ENCODE measurements at regions not wholly inside any gene's neighbourhood (a gene's known extent, or its start where the extent isn't known, plus 50 kb on each side); places are given as distances from the start of the nearest gene placed in this dataset.

DNA sequence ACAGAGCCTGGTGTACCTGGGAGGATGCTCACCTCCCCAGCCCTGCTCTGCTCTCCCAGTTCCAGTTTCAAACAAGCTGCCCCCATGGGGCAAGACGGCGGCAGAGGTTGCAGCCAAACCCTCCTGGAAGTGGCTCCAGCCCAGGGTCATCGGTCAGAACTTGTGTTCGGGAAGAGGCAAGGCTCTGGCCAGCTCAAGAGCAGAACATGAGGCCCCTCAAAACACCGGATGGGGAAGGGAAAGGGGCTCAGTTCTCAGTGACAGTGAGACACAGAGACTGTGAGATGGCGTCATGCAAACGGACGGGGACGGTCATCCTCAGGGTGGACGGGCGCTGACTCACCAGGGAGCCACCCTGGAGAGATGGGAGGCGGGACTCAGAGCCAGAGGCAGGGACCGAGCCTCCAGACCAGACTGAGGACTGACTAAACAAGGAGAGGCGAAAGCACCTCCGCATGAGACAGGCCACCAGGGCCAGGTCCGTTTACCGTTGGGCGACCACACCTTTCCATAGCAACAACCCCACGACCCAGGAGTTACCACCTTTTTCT, 63.9 kb upstream of the GALNT9 start:
- no peak for DNase-seq

- no peak for DNase-seq
These were observed 63.2 kb upstream of the GALNT9 start for GRCh38 chr12:132392389-132393244.

DNA sequence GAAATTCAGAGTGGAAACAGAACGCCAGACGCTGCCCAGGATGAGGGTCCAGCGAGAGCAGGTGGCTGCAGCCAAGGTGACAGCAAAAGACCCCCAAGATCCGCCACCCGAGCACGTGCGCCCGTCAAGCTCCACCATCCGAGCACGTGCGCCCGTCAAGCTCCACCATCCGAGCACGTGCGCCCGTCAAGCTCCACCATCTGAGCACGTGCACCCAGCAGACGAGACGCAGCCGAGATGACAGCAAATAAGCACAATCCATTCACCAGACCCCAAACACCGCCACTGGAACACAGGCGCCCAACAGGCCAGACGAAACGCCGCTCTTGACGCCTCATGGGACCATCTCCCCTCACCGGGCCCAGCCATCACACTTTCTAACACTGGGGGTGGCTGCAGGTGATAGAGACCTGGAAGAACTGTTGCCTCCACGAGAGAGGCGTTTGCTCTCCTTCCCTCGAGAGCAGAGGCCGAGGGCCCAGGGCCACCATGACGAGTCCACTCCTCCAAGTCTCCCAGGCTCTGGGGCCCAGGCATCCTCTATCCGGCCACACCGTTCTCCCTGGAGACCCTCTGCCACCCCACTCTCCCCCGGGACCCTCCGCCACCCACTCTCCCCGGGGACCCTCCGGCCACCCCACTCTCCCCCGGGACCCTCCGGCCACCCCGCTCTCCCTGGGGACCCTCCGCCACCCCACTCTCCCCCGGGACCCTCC, 62.1 kb upstream of the GALNT9 start:
- DNase-seq = no peak

DNA sequence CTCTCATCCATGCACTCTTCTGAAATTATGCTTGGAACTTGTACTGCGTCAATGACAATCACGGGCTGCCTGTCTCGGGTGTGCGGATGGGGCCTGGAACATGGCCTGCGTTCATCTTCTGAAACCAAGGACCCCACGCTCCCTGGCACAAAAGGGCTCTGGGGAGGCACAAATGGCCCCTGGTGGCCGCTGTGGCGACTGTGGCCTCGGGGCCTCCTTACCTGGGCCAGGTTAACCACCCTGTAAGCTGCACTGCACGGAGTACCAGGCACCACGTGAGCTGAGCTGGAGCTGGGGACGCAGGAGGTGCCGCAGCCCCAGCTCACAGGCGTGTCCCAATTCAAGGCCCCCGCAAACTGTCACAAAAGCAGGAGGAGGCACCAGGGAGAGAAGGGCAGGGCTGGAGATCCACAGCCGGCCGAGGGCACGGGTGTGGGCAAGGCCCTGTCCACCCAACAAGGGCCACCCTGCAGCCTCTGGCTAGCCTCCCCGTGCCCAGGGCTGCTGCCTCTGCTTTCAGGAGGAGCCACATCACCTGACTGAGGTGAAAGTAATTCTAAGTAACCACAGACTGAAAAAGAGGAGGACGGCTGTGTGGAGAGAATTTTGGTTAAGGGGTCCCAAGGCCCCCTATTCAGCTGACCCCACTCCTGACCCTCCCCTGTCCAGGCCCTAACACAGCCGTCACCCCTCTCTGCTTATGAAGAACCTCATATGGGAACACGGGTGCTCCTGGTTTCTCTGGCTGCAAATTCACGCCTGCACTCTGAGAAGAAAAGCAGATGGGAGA, 61.1 kb upstream of the GALNT9 start:
- no peak for DNase-seq

DNA sequence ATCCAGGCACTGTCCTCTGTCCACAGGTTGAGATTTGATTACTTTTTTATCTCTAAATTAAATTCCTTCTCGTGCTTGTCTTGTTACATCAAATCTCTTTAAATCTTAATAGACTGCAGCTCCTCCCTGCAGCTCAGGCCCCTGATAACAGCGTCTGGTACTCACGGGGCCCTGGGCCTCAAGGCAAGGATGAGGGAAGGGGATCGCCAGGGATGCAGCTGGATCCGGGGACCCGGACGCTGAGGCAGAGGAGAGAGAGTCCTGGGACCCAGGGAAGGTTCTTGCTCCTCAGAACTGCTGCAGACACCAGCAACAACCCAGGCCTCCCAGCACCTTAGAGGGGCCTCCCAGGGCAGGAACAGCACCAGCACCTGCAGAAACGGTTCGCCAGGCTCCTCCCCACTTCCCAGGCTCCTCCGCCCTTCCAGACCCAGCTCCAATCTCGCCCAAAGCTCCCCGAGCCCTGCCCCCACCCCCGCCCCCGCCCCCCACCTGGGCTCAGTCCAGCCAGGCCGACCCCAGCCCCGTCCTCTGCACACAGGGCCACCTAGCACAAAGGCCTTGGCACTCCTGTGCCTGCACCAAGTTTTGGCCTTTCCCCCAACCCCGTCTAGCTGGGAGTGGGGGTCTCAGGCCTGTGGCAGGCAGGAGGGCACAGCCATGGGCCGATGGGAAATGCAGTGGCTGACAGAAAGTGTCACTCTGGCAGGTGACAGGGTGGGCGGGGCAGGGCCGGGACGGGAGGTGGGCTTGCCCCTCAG, 60.3 kb upstream of the GALNT9 start:
- DNase-seq = no peak

DNA sequence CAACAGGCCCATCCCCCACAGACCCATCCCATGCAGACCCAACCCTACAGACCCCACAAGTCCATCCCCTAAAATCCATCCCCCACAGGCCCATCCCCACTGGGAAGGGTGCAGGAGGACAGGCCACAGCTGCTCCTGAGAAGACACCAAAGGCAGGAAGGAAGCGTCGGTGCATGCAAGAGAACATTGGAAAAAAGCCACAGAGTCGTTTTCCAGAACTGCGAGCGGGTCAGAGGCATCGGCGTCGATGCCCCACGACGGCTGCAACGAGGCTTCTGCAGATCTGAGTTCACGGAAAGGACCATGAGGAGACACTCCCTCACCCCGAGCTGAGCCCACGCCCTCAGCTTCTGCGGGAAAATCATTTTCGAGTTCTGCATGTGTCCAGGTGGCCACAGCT, 59.6 kb upstream of the GALNT9 start:
- no peak for DNase-seq

- no peak for DNase-seq
These were observed 59.1 kb upstream of the GALNT9 start for GRCh38 chr12:132388379-132389015.

GRCh38 chr12:132386926-132387497, 57.6 kb upstream of the GALNT9 start:
- no peak for DNase-seq

- no peak for DNase-seq
These were observed 56.7 kb upstream of the GALNT9 start for GRCh38 chr12:132385923-132386751.

GRCh38 chr12:132384916-132385774, 55.8 kb upstream of the GALNT9 start:
- no peak for DNase-seq

- no peak for DNase-seq
These were observed 51.3 kb upstream of the GALNT9 start for GRCh38 chr12:132380641-132381040.

DNA sequence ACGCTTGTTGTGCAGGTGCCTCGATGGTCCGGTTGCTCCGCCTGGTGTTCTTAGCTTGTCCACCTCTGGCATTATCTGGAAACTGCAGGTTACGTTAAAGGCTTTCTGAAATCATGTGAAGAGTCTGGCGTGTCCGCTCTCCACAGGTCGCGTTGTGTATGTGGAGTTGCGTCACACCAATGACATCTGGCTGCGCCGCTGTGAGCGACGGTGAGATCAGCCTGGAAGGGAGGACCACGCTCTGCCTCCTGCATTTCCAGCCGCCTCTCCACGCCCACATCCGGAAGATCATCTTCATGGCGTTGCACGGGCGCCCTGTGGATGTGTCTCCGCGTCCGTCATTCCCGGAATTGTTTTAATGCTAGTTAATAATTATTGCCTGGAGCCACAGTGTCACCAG, 50.6 kb upstream of the GALNT9 start:
- DNase-seq = no peak

- no peak for DNase-seq
These were observed 50.2 kb upstream of the GALNT9 start for GRCh38 chr12:132379576-132379975.

Measured in NCI-H1048 (cell line).